ENCODE measurements at regions not wholly inside any gene's neighbourhood (a gene's known extent, or its start where the extent isn't known, plus 50 kb on each side); places are given as distances from the start of the nearest gene placed in this dataset.

DNA sequence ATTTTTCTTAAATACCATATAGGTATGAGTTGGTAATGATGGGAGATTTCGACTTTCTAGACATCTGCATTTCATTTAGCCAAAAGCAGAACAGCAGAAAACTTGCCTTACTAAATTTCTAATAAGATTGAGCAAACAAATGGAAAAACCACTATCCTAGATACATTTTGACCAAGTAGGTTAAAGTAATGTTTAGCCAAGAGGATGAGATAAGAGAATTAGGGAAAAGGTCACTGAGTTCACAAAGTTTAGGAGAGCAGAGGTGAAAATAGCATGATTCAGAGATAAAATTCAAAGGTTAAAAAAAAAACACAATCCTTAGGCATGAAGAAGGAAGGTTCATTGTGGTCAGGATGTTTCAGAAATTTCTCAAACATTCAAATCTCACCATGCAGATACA lies 450.3 kb downstream of the CD83 start:
- TF ChIP-seq, protein P1, sequence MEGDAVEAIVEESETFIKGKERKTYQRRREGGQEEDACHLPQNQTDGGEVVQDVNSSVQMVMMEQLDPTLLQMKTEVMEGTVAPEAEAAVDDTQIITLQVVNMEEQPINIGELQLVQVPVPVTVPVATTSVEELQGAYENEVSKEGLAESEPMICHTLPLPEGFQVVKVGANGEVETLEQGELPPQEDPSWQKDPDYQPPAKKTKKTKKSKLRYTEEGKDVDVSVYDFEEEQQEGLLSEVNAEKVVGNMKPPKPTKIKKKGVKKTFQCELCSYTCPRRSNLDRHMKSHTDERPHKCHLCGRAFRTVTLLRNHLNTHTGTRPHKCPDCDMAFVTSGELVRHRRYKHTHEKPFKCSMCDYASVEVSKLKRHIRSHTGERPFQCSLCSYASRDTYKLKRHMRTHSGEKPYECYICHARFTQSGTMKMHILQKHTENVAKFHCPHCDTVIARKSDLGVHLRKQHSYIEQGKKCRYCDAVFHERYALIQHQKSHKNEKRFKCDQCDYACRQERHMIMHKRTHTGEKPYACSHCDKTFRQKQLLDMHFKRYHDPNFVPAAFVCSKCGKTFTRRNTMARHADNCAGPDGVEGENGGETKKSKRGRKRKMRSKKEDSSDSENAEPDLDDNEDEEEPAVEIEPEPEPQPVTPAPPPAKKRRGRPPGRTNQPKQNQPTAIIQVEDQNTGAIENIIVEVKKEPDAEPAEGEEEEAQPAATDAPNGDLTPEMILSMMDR (IDR thresholded peaks at IDR 0.05), result no peak
- no peak for TF ChIP-seq POLR2AphosphoS5 (IDR thresholded peaks at IDR 0.05; ENCODE audit: insufficient read depth in 1 of 2, low read depth in 1 of 2)
- TF ChIP-seq POLR2A (IDR thresholded peaks at IDR 0.05), result no peak
